DOHH2 (cell line): ENCODE measurements at regions not wholly inside any gene's neighbourhood (a gene's known extent, or its start where the extent isn't known, plus 50 kb on each side); places are given as distances from the start of the nearest gene placed in this dataset.

ENCODE experiments used
- H3F3A ChIP-seq: fragments of 200-600 bp; sonication (generic), shearing (Covaris generic); 2 replicates; pipeline ENCODE4 v1.6.0; 2016; ENCODE audit warnings: antibody characterized with exemption, mild to moderate bottlenecking; ENCODE audit not compliant: control insufficient read depth, insufficient read depth
- H3K27ac ChIP-seq: fragments of 200-600 bp; sonication (generic); 2 replicates; pipeline ENCODE4 v1.5.1; 2014; ENCODE audit warnings: low read depth, mild to moderate bottlenecking, low read length, moderate library complexity
- H3K27me3 ChIP-seq: fragments of 200-600 bp; sonication (generic); 2 replicates; pipeline ENCODE4 v1.6.1; 2014; ENCODE audit warnings: mild to moderate bottlenecking, low read length, mixed read lengths; ENCODE audit not compliant: control insufficient read depth
- H3K36me3 ChIP-seq: fragments of 200-600 bp; sonication (generic); 2 replicates; pipeline ENCODE4 v1.6.1; 2014; ENCODE audit warnings: mild to moderate bottlenecking, low read length, moderate library complexity, mixed read lengths; ENCODE audit not compliant: control insufficient read depth
- H3K4me1 ChIP-seq: fragments of 200-600 bp; sonication (generic); 2 replicates; pipeline ENCODE4 v1.6.1; 2014; ENCODE audit warnings: mild to moderate bottlenecking, low read length, mixed read lengths; ENCODE audit not compliant: control insufficient read depth
- H3K4me2 ChIP-seq: fragments of 200-600 bp; sonication (generic); 2 replicates; pipeline ENCODE4 v1.6.0; 2014; ENCODE audit warnings: mild to moderate bottlenecking, low read length, moderate library complexity
- H3K4me3 ChIP-seq: fragments of 200-600 bp; sonication (generic); 2 replicates; pipeline ENCODE4 v1.5.1; 2014; ENCODE audit warnings: mild to moderate bottlenecking, low read length, mixed read lengths
- H3K79me2 ChIP-seq: fragments of 200-600 bp; sonication (generic); 2 replicates; pipeline ENCODE4 v1.6.1; 2014; ENCODE audit warnings: mild to moderate bottlenecking, low read length, mixed read lengths; ENCODE audit not compliant: control insufficient read depth
- H3K9me2 ChIP-seq: fragments of 200-600 bp; sonication (generic); replicated peaks from 2 replicates; pipeline ENCODE4 v1.6.1; 2014; ENCODE audit warnings: mild to moderate bottlenecking, low read length, mixed read lengths; ENCODE audit not compliant: control insufficient read depth
- H3K9me3 ChIP-seq: fragments of 200-600 bp; sonication (generic); 2 replicates; pipeline ENCODE4 v1.6.1; 2014; ENCODE audit warnings: antibody characterized with exemption, low read length, mixed read lengths; ENCODE audit not compliant: control insufficient read depth, insufficient read depth
- H4K20me1 ChIP-seq: fragments of 200-600 bp; sonication (generic); 2 replicates; pipeline ENCODE4 v1.6.0; 2014; ENCODE audit warnings: low read depth, mild to moderate bottlenecking, antibody characterized with exemption, low read length, moderate library complexity; ENCODE audit not compliant: control insufficient read depth, insufficient read depth
- CTCF ChIP-seq: fragments of 200-600 bp; sonication (generic); IDR thresholded peaks from one replicate; pipeline ENCODE4 v1.5.1; 2014; ENCODE audit warnings: antibody characterized with exemption, mild to moderate bottlenecking, low read depth, low read length; ENCODE audit not compliant: poor library complexity, severe bottlenecking
- EZH2phosphoT487 ChIP-seq: fragments of 200-600 bp; sonication (generic); IDR thresholded peaks from 2 replicates; pipeline ENCODE4 v1.6.1; 2017; ENCODE audit warnings: borderline replicate concordance, mild to moderate bottlenecking, antibody characterized with exemption, low read length, moderate library complexity, mixed read lengths

- no peak overlapping the region for H3K4me2 ChIP-seq
Measured at GRCh38 chr4:73679836-73680235, 59.6 kb upstream of the RASSF6 start.

GRCh38 chr4:73681776-73682175 is 58.6 kb upstream of the CXCL8 start:
- Histone ChIP-seq H3K4me3 (no peak overlapping the region), H3K4me1 (peaks cover 14% of the 10 kb centered on the region), H4K20me1 (no peaks in the 10 kb centered on the region), H3K27ac (no peak overlapping the region), H3K9me2 (no peaks in the 10 kb centered on the region), H3K27me3 (no peaks in the 10 kb centered on the region), H3K36me3 (no peaks in the 10 kb centered on the region), H3K79me2 (no peaks in the 10 kb centered on the region), H3K9me3 (no peaks in the 10 kb centered on the region), H3F3A (no peaks in the 10 kb centered on the region), H3K4me2 (no peak overlapping the region)
- TF ChIP-seq EZH2phosphoT487, result no peak
- TF ChIP-seq CTCF, result no peak

More at GRCh38 chr4:73679836-73680235, 59.6 kb upstream of the RASSF6 start:
- Histone ChIP-seq H3K79me2 (no peaks in the 10 kb centered on the region), H3K4me3 (no peak overlapping the region), H3F3A (no peaks in the 10 kb centered on the region), H3K9me2 (no peaks in the 10 kb centered on the region), H3K36me3 (no peaks in the 10 kb centered on the region), H3K27ac (no peak overlapping the region), H3K27me3 (no peaks in the 10 kb centered on the region), H3K9me3 (no peaks in the 10 kb centered on the region), H3K4me1 (peaks cover 30% of the 10 kb centered on the region), H4K20me1 (no peaks in the 10 kb centered on the region)
- TF ChIP-seq CTCF, result no peak
- no peak for TF ChIP-seq EZH2phosphoT487

GRCh38 chr4:73682508-73682907 is 57.9 kb upstream of the CXCL8 start:
- peaks cover 6% of the 10 kb centered on the region for H3K4me1 ChIP-seq
- H3K36me3 ChIP-seq, result no peaks in the 10 kb centered on the region
- no peak for TF ChIP-seq EZH2phosphoT487
- no peak for TF ChIP-seq CTCF
- H3K9me2 ChIP-seq, result no peaks in the 10 kb centered on the region
- H3K4me3 ChIP-seq, result no peak overlapping the region
- no peaks in the 10 kb centered on the region for H3K79me2 ChIP-seq
- H3K4me2 ChIP-seq, result no peak overlapping the region
- H3K9me3 ChIP-seq, result no peaks in the 10 kb centered on the region
- no peaks in the 10 kb centered on the region for H3F3A ChIP-seq
- H3K27ac ChIP-seq, result no peak overlapping the region
- no peaks in the 10 kb centered on the region for H3K27me3 ChIP-seq
- H4K20me1 ChIP-seq, result no peaks in the 10 kb centered on the region

- no peaks in the 10 kb centered on the region for H3K9me3 ChIP-seq
- H3K27me3 ChIP-seq, result no peaks in the 10 kb centered on the region
- H3K4me1 ChIP-seq, result peaks cover 2% of the 10 kb centered on the region
- no peaks in the 10 kb centered on the region for H3K79me2 ChIP-seq
- H3K9me2 ChIP-seq, result no peaks in the 10 kb centered on the region
- H3K36me3 ChIP-seq, result no peaks in the 10 kb centered on the region
- no peak overlapping the region for H3K4me2 ChIP-seq
- H3K27ac ChIP-seq, result no peak overlapping the region
- H3F3A ChIP-seq, result no peaks in the 10 kb centered on the region
- TF ChIP-seq EZH2phosphoT487, result no peak
- TF ChIP-seq CTCF, result no peak
- no peaks in the 10 kb centered on the region for H4K20me1 ChIP-seq
- no peak overlapping the region for H3K4me3 ChIP-seq
Measured at GRCh38 chr4:73683033-73683432, 57.3 kb upstream of the CXCL8 start.
